BLaER1 (cell line): ENCODE measurements at regions not wholly inside any gene's neighbourhood (a gene's known extent, or its start where the extent isn't known, plus 50 kb on each side); places are given as distances from the start of the nearest gene placed in this dataset.

Source experiments
- H3K27ac ChIP-seq: shearing (Covaris generic); formaldehyde crosslinking; 2 replicates; pipeline ENCODE4 v1.8.1; 2022
- H3K27me3 ChIP-seq: shearing (Covaris generic); formaldehyde crosslinking; 2 replicates; pipeline ENCODE4 v1.8.1; 2022
- H3K36me3 ChIP-seq: shearing (Covaris generic); formaldehyde crosslinking; 2 replicates; pipeline ENCODE4 v1.8.1; 2022
- H3K4me1 ChIP-seq: shearing (Covaris generic); formaldehyde crosslinking; 2 replicates; pipeline ENCODE4 v1.8.1; 2022
- H3K4me2 ChIP-seq: shearing (Covaris generic); formaldehyde crosslinking; 2 replicates; pipeline ENCODE4 v1.8.1; 2022
- H3K4me3 ChIP-seq: shearing (Covaris generic); formaldehyde crosslinking; 2 replicates; pipeline ENCODE4 v1.8.1; 2022
- H3K9ac ChIP-seq: shearing (Covaris generic); formaldehyde crosslinking; 2 replicates; pipeline ENCODE4 v1.8.1; 2022
- H3K9me3 ChIP-seq: shearing (Covaris generic); formaldehyde crosslinking; 2 replicates; pipeline ENCODE4 v1.8.1; 2022
- H4K20me1 ChIP-seq: shearing (Covaris generic); formaldehyde crosslinking; 2 replicates; pipeline ENCODE4 v1.8.1; 2022
- Cebpa-rat ChIP-seq: shearing (Covaris generic); IDR thresholded peaks from 2 replicates; pipeline ENCODE4 v1.8.1; 2022

- Histone ChIP-seq H3K27ac (no peak overlapping the region), H3K9ac (no peak overlapping the region), H3K27me3 (no peaks in the 10 kb centered on the region), H4K20me1 (no peaks in the 10 kb centered on the region), H3K9me3 (no peaks in the 10 kb centered on the region), H3K4me1 (no peaks in the 10 kb centered on the region), H3K36me3 (no peaks in the 10 kb centered on the region), H3K4me3 (no peak overlapping the region), H3K4me2 (no peak overlapping the region)
- TF ChIP-seq Cebpa-rat = no peak
These were observed 51.3 kb upstream of the CNKSR3 start for GRCh38 chr6:154561750-154562149.

GRCh38 chr6:154565331-154565730 lies 54.8 kb upstream of the CNKSR3 start:
- Histone ChIP-seq H3K27ac (no peak overlapping the region), H4K20me1 (no peaks in the 10 kb centered on the region), H3K27me3 (no peaks in the 10 kb centered on the region), H3K9ac (no peak overlapping the region), H3K4me1 (no peaks in the 10 kb centered on the region), H3K9me3 (no peaks in the 10 kb centered on the region), H3K4me2 (no peak overlapping the region), H3K4me3 (no peak overlapping the region), H3K36me3 (no peaks in the 10 kb centered on the region)
- no peak for TF ChIP-seq Cebpa-rat

GRCh38 chr6:154566866-154567265 lies 56.4 kb upstream of the CNKSR3 start:
- no peak for TF ChIP-seq Cebpa-rat
- no peak overlapping the region for H3K9ac ChIP-seq
- H3K4me2 ChIP-seq = no peak overlapping the region
- H3K36me3 ChIP-seq = no peaks in the 10 kb centered on the region
- no peak overlapping the region for H3K27ac ChIP-seq
- no peaks in the 10 kb centered on the region for H4K20me1 ChIP-seq
- no peak overlapping the region for H3K4me3 ChIP-seq
- H3K27me3 ChIP-seq = no peaks in the 10 kb centered on the region
- no peaks in the 10 kb centered on the region for H3K9me3 ChIP-seq
- H3K4me1 ChIP-seq = no peaks in the 10 kb centered on the region

GRCh38 chr6:154567695-154568220 lies 57.3 kb upstream of the CNKSR3 start:
- Histone ChIP-seq H3K36me3 (no peaks in the 10 kb centered on the region), H3K9me3 (no peaks in the 10 kb centered on the region), H3K4me3 (no peak overlapping the region), H3K4me1 (0 out of 2 replicates have a peak, but pooled peaks cover 5% of the 10 kb centered on the region), H4K20me1 (no peaks in the 10 kb centered on the region), H3K9ac (no peak overlapping the region), H3K27ac (no peak overlapping the region), H3K27me3 (no peaks in the 10 kb centered on the region), H3K4me2 (no peak overlapping the region)
- no peak for TF ChIP-seq Cebpa-rat

GRCh38 chr6:154569156-154569862 lies 58.8 kb upstream of the CNKSR3 start:
- Histone ChIP-seq H3K4me2 (no peak overlapping the region), H3K4me3 (no peak overlapping the region), H3K36me3 (no peaks in the 10 kb centered on the region), H3K4me1 (0 out of 2 replicates have a peak, but pooled peaks cover 5% of the 10 kb centered on the region), H3K9ac (no peak overlapping the region), H3K27me3 (no peaks in the 10 kb centered on the region), H3K27ac (no peak overlapping the region), H4K20me1 (no peaks in the 10 kb centered on the region), H3K9me3 (no peaks in the 10 kb centered on the region)
- TF ChIP-seq Cebpa-rat = no peak

GRCh38 chr6:154570505-154570904 lies 60.0 kb upstream of the CNKSR3 start:
- Histone ChIP-seq H4K20me1 (no peaks in the 10 kb centered on the region), H3K9me3 (no peaks in the 10 kb centered on the region), H3K4me2 (no peak overlapping the region), H3K4me3 (no peak overlapping the region), H3K9ac (no peak overlapping the region), H3K27me3 (no peaks in the 10 kb centered on the region), H3K27ac (no peak overlapping the region), H3K4me1 (0 out of 2 replicates have a peak, but pooled peaks cover 5% of the 10 kb centered on the region), H3K36me3 (no peaks in the 10 kb centered on the region)
- no peak for TF ChIP-seq Cebpa-rat

GRCh38 chr6:154572556-154572955 lies 62.1 kb upstream of the CNKSR3 start:
- no peaks in the 10 kb centered on the region for H3K9me3 ChIP-seq
- no peak overlapping the region for H3K4me2 ChIP-seq
- no peak overlapping the region for H3K27ac ChIP-seq
- no peaks in the 10 kb centered on the region for H3K36me3 ChIP-seq
- no peak for TF ChIP-seq Cebpa-rat
- no peaks in the 10 kb centered on the region for H3K27me3 ChIP-seq
- no peaks in the 10 kb centered on the region for H4K20me1 ChIP-seq
- H3K4me3 ChIP-seq = no peak overlapping the region
- no peak overlapping the region for H3K9ac ChIP-seq
- 0 out of 2 replicates have a peak, but pooled peaks cover 5% of the 10 kb centered on the region for H3K4me1 ChIP-seq

- H3K36me3 ChIP-seq = no peaks in the 10 kb centered on the region
- H3K4me3 ChIP-seq = no peak overlapping the region
- H3K4me2 ChIP-seq = no peak overlapping the region
- no peaks in the 10 kb centered on the region for H4K20me1 ChIP-seq
- no peaks in the 10 kb centered on the region for H3K4me1 ChIP-seq
- no peaks in the 10 kb centered on the region for H3K27me3 ChIP-seq
- peaks cover 4% of the 10 kb centered on the region for H3K9me3 ChIP-seq
- TF ChIP-seq Cebpa-rat = no peak
- H3K9ac ChIP-seq = no peak overlapping the region
- no peak overlapping the region for H3K27ac ChIP-seq
These were observed 67.6 kb upstream of the CNKSR3 start for GRCh38 chr6:154578004-154578559.

- no peaks in the 10 kb centered on the region for H3K36me3 ChIP-seq
- H3K4me2 ChIP-seq = no peak overlapping the region
- no peak overlapping the region for H3K4me3 ChIP-seq
- H4K20me1 ChIP-seq = no peaks in the 10 kb centered on the region
- no peaks in the 10 kb centered on the region for H3K4me1 ChIP-seq
- no peak overlapping the region for H3K9ac ChIP-seq
- no peaks in the 10 kb centered on the region for H3K27me3 ChIP-seq
- no peak overlapping the region for H3K27ac ChIP-seq
- no peak for TF ChIP-seq Cebpa-rat
- H3K9me3 ChIP-seq = peaks cover 4% of the 10 kb centered on the region
These were observed 68.6 kb upstream of the CNKSR3 start for GRCh38 chr6:154579046-154579445.

- no peaks in the 10 kb centered on the region for H3K4me1 ChIP-seq
- no peaks in the 10 kb centered on the region for H3K36me3 ChIP-seq
- no peak overlapping the region for H3K9ac ChIP-seq
- H4K20me1 ChIP-seq = no peaks in the 10 kb centered on the region
- no peaks in the 10 kb centered on the region for H3K27me3 ChIP-seq
- H3K4me2 ChIP-seq = no peak overlapping the region
- H3K4me3 ChIP-seq = no peak overlapping the region
- H3K9me3 ChIP-seq = peaks cover 4% of the 10 kb centered on the region
- no peak overlapping the region for H3K27ac ChIP-seq
- no peak for TF ChIP-seq Cebpa-rat
These were observed 69.0 kb upstream of the CNKSR3 start for GRCh38 chr6:154579485-154579884.
